A549 (cell line): ENCODE measurements at regions not wholly inside any gene's neighbourhood (a gene's known extent, or its start where the extent isn't known, plus 50 kb on each side); places are given as distances from the start of the nearest gene placed in this dataset.

Experiments used
- BHLHE40 ChIP-seq: IDR thresholded peaks from 2 replicates; pipeline ENCODE4 v1.6.1; 2012; ENCODE audit warnings: low read depth, low read length, inconsistent platforms
- CEBPB ChIP-seq, 2 experiments: fragments of >200 bp in 1 of 2; sonication (Bioruptor Twin) in 1 of 2; formaldehyde crosslinking in 1 of 2; IDR thresholded peaks; 2 replicates each; pipeline ENCODE4 v1.6.1; 2012 to 2016
- CHD2 ChIP-seq: fragments of 150-350 bp; IDR thresholded peaks from 2 replicates; pipeline ENCODE4 v1.6.1; 2014; ENCODE audit warnings: low read length; ENCODE audit not compliant: partially characterized antibody
- CTCF ChIP-seq: fragments of >200 bp; sonication (Bioruptor Twin); formaldehyde crosslinking; IDR thresholded peaks from 3 replicates; pipeline ENCODE4 v1.5.1; 2016
- FOSL2 ChIP-seq, 2 experiments: fragments of 450-650 bp in 1 of 2; fragments of >200 bp in 1 of 2; sonication (Bioruptor Twin) in 1 of 2; formaldehyde crosslinking; IDR thresholded peaks; 2 replicates each; pipeline versions ENCODE4 v1.5.0 to v1.6.1; 2016 to 2020; ENCODE audit warnings: mild to moderate bottlenecking in 1 of 2, moderate library complexity in 1 of 2
- HEYL ChIP-seq: fragments of 250-450 bp; sonication (Bioruptor Pico); IDR thresholded peaks from 2 replicates; pipeline ENCODE4 v1.8.0; 2021; ENCODE audit warnings: mild to moderate bottlenecking, moderate library complexity
- POLR2A ChIP-seq: IDR thresholded peaks from 2 replicates; pipeline ENCODE4 v1.6.1; 2012; ENCODE audit warnings: mild to moderate bottlenecking, low read length
- USF2 ChIP-seq: fragments of 450-650 bp; IDR thresholded peaks from 2 replicates; pipeline ENCODE4 v1.6.1; 2014; ENCODE audit warnings: antibody characterized with exemption

- TF ChIP-seq BHLHE40 = no peak
- no peak for TF ChIP-seq CTCF
- no peak for TF ChIP-seq HEYL (CRISPR knock-in tag)
- no peak for TF ChIP-seq CEBPB (IDR thresholded peaks at IDR 0.05)
- no peak for TF ChIP-seq POLR2A
- no peak for TF ChIP-seq CHD2
- no peak for TF ChIP-seq FOSL2 (IDR thresholded peaks at IDR 0.05)
- TF ChIP-seq FOSL2 (CRISPR knock-in tag; IDR thresholded peaks at IDR 0.05) = no peak
- no peak for TF ChIP-seq USF2
Observed at GRCh38 chr21:14826630-14827029, 238.2 kb downstream of the NRIP1 start.
